CD14-positive monocyte (primary cell): ENCODE measurements at regions not wholly inside any gene's neighbourhood (a gene's known extent, or its start where the extent isn't known, plus 50 kb on each side); places are given as distances from the start of the nearest gene placed in this dataset.

Experiments
- DNase-seq, 3 donors: peaks; one replicate each; pipeline ENCODE4 v3.0.0-alpha.2; 2011 to 2022
- H2AFZ ChIP-seq: 2 replicates; pipeline ENCODE4 v1.6.0; 2012; ENCODE audit warnings: mild to moderate bottlenecking, low read depth, low read length, inconsistent platforms; ENCODE audit not compliant: insufficient read depth, poor library complexity, severe bottlenecking
- H3K27ac ChIP-seq, 2 donors: 1 replicate in 1 of 2; 2 replicates in 1 of 2; pipeline ENCODE4 v1.5.1; 2012 to 2013; ENCODE audit warnings: low read length in 2 of 2, control low read depth in 1 of 2, inconsistent platforms in 1 of 2, low read depth in 1 of 2, mild to moderate bottlenecking in 1 of 2
- H3K27me3 ChIP-seq, 2 donors: one replicate each; pipeline versions ENCODE4 v1.6.0 to v1.6.1; 2011 to 2013; ENCODE audit warnings: low read length in 2 of 2; ENCODE audit not compliant: control insufficient read depth in 2 of 2, insufficient read depth in 2 of 2
- H3K36me3 ChIP-seq, 2 donors: replicated peaks in 1 of 2; 1 replicate in 1 of 2; 2 replicates in 1 of 2; pipeline versions ENCODE4 v1.5.1 to v1.6.1; 2012 to 2013; ENCODE audit warnings: low read length in 2 of 2, control low read depth in 1 of 2, inconsistent platforms in 1 of 2, mild to moderate bottlenecking in 1 of 2; ENCODE audit not compliant: insufficient read depth in 2 of 2, control insufficient read depth in 1 of 2
- H3K4me1 ChIP-seq, 2 donors: 1 replicate in 1 of 2; 2 replicates in 1 of 2; pipeline versions ENCODE4 v1.5.1 to v1.6.1; 2012 to 2013; ENCODE audit warnings: low read length in 2 of 2, control low read depth in 1 of 2, inconsistent platforms in 1 of 2, mild to moderate bottlenecking in 1 of 2, moderate library complexity in 1 of 2; ENCODE audit not compliant: insufficient read depth in 2 of 2, control insufficient read depth in 1 of 2
- H3K4me2 ChIP-seq: replicated peaks from 2 replicates; pipeline ENCODE3; 2012; ENCODE audit warnings: low read length, moderate library complexity, mild to moderate bottlenecking; ENCODE audit not compliant: poor library complexity, severe bottlenecking; ENCODE audit errors: extremely low read depth
- H3K4me3 ChIP-seq, 3 experiments: fragments of 200-600 bp in 1 of 3; sonication (generic) in 1 of 3; replicated peaks in 1 of 3; 1 replicate in 2 of 3; 2 replicates in 1 of 3; pipeline ENCODE4 v1.5.1; 2011 to 2013; ENCODE audit warnings: low read length in 3 of 3, mild to moderate bottlenecking in 3 of 3, control low read depth in 2 of 3, low read depth in 2 of 3, inconsistent platforms in 1 of 3, moderate library complexity in 1 of 3
- H3K79me2 ChIP-seq: 2 replicates; pipeline ENCODE4 v1.6.0; 2012; ENCODE audit warnings: mild to moderate bottlenecking, control low read depth, inconsistent platforms, low read length, moderate library complexity; ENCODE audit not compliant: insufficient read depth
- H3K9ac ChIP-seq: 2 replicates; pipeline ENCODE4 v1.6.0; 2017; ENCODE audit warnings: low read length, mild to moderate bottlenecking; ENCODE audit not compliant: insufficient read depth, poor library complexity, severe bottlenecking
- H3K9me3 ChIP-seq, 2 donors: replicated peaks in 1 of 2; 1 replicate in 1 of 2; 2 replicates in 1 of 2; pipeline versions ENCODE4 v1.5.1 to v1.6.1; 2012 to 2013; ENCODE audit warnings: low read length in 2 of 2, control low read depth in 1 of 2; ENCODE audit not compliant: control insufficient read depth in 1 of 2, insufficient read depth in 1 of 2
- H4K20me1 ChIP-seq: 2 replicates; pipeline ENCODE4 v1.6.0; 2012; ENCODE audit warnings: mild to moderate bottlenecking, low read length, control low read depth, moderate library complexity; ENCODE audit not compliant: insufficient read depth
- H3K27ac Mint-ChIP-seq, 7 donors: one replicate each; pipeline ENCODE4 v1.8.0; 2020; ENCODE audit warnings: mild to moderate bottlenecking in 7 of 7, mixed read lengths in 7 of 7, moderate library complexity in 6 of 7, inconsistent platforms in 2 of 7
- H3K27me3 Mint-ChIP-seq, 3 donors: one replicate each; pipeline ENCODE4 v1.8.0; 2021 to 2022; ENCODE audit warnings: low read depth in 3 of 3, mild to moderate bottlenecking in 3 of 3, mixed read lengths in 3 of 3, moderate library complexity in 3 of 3, inconsistent platforms in 1 of 3
- H3K36me3 Mint-ChIP-seq, 2 donors: one replicate each; pipeline ENCODE4 v1.8.0; 2020; ENCODE audit warnings: mixed read lengths in 2 of 2, inconsistent platforms in 1 of 2, mild to moderate bottlenecking in 1 of 2
- H3K4me1 Mint-ChIP-seq: one replicate; pipeline ENCODE4 v1.8.0; 2020; ENCODE audit warnings: mild to moderate bottlenecking, mixed read lengths
- H3K4me3 Mint-ChIP-seq, 2 donors: one replicate each; pipeline ENCODE4 v1.8.0; 2020; ENCODE audit warnings: mild to moderate bottlenecking in 2 of 2, mixed read lengths in 2 of 2, moderate library complexity in 1 of 2
- H3K9me3 Mint-ChIP-seq, 7 donors: one replicate each; pipeline ENCODE4 v1.8.0; 2020 to 2022; ENCODE audit warnings: mixed read lengths in 7 of 7, mild to moderate bottlenecking in 6 of 7, moderate library complexity in 6 of 7, inconsistent platforms in 2 of 7
- WGBS: methylation state at CpG from one replicate; pipeline ENCODE4 v1.1.5; 2013; ENCODE audit warnings: missing lambda C conversion rate; ENCODE audit not compliant: insufficient coverage; 5-methylcytosine and 5-hydroxymethylcytosine counted together
- intact Hi-C, 2 donors: fragments of 100-400 bp; cut with micrococcal nuclease; formaldehyde crosslinking; loops; one replicate each; pipeline versions ENCODE4 v1.15.0 to v1.15.1; 2023
- TF ChIP-seq, protein P1 (sequence below): fragments of 200-600 bp; IDR thresholded peaks from one replicate; pipeline ENCODE4 v1.8.0; 2022; ENCODE audit warnings: antibody characterized with exemption, mild to moderate bottlenecking

DNA sequence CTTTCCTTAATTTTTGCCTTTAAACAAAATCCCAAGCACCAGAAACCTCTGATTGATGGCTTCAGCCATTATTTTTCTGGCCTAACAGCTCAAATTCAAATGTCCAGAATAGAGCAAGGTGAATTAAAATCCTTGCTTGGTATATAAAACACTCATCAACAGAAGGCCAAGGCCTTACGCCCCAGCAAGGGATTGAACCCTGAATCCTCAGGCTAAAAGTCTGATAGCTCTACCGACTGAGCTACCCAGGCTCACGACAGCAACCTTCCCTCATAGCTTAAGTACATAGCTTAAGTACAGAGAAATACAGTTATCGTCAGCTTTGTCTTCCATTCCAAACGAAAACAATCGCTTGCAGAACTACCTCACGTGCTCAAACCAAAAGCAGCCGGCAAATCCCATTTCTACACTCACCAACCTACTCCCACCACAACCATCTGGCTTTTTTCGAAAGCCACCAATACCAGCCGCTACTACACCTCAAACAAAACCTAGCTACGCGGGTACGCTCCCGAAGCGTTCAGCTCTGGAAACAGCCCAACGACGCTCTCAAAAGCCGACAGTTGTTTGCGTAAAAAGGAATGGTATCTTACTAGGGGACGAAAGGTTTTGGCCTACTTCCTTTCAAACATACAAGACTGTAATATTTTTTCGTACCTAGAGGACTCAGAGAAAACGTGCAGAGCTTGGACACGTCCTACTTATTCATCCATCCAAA is 167.5 kb downstream of the GPX5 start:
- Histone ChIP-seq H3K4me2 (no peak overlapping the region), H4K20me1 (no peaks in the 10 kb centered on the region), H2AFZ (no peak overlapping the region), H3K9ac (no peak overlapping the region), H3K9me3 (peaks cover 4 to 42% of the 10 kb centered on the region in 2 donors), H3K4me3 (no peak overlapping the region), H3K27me3 (peaks cover 58 to 64% of the 10 kb centered on the region in 2 donors), H3K27ac (no peak overlapping the region), H3K4me1 (no peaks in the 10 kb centered on the region), H3K36me3 (no peaks in the 10 kb centered on the region), H3K79me2 (no peaks in the 10 kb centered on the region)
- TF ChIP-seq, protein P1, sequence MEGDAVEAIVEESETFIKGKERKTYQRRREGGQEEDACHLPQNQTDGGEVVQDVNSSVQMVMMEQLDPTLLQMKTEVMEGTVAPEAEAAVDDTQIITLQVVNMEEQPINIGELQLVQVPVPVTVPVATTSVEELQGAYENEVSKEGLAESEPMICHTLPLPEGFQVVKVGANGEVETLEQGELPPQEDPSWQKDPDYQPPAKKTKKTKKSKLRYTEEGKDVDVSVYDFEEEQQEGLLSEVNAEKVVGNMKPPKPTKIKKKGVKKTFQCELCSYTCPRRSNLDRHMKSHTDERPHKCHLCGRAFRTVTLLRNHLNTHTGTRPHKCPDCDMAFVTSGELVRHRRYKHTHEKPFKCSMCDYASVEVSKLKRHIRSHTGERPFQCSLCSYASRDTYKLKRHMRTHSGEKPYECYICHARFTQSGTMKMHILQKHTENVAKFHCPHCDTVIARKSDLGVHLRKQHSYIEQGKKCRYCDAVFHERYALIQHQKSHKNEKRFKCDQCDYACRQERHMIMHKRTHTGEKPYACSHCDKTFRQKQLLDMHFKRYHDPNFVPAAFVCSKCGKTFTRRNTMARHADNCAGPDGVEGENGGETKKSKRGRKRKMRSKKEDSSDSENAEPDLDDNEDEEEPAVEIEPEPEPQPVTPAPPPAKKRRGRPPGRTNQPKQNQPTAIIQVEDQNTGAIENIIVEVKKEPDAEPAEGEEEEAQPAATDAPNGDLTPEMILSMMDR: no peak
- Mint-ChIP-seq H3K27me3 (peaks cover 71 to 78% (median 71%) of the 10 kb centered on the region in 3 donors), H3K36me3 (peaks cover 0 to 7% of the 10 kb centered on the region in 2 donors), H3K9me3 (peaks cover 0 to 45% (median 28%) of the 10 kb centered on the region in 7 donors), H3K27ac (no peak overlapping the region), H3K4me3 (peak overlapping the region in 1 of 2 donors; percentile 75), H3K4me1 (no peaks in the 10 kb centered on the region)
- intact Hi-C loops: no loop called here
- 21% methylated on average over 11 of the region's 23 CpGs for WGBS
- DNase-seq: no peak

DNA sequence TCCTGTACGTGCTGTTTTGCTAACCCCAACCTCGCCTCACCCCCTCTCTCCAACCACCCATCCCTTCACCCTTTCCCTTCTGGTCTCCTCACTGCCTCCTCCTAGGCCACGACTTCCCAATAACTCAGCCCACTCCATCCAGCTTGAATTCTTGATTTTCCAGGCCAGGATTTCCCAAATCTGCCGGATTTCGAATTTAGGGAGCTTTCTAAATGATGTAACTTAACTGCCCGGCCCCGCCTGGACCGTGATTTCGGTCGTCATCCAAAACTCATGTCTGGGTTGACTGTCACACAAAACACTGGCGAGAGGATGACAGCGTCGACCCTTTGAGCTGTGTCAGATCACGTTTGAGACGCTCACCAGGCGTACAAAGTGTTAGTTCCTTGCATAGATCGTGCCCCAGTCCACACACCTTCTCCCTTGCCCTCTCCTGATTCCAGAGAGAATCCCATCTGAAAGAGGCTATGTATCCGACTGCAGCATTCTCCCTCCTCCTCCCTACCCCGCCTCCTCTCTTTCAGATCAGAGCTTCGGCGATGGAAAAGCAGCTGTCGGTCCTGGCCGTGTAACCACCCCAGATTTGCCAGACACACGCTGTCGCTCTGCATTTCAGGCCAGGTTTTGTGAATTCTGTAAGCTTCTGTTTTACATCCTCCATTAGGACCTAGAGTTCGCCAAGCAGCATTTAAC is 168.2 kb downstream of the GPX5 start:
- H3K9me3 ChIP-seq: peaks cover 4 to 42% of the 10 kb centered on the region in 2 donors
- TF ChIP-seq, protein P1: no peak
- Mint-ChIP-seq H3K36me3 (peaks cover 0 to 7% of the 10 kb centered on the region in 2 donors), H3K9me3 (peaks cover 0 to 45% (median 28%) of the 10 kb centered on the region in 7 donors), H3K27ac (no peak overlapping the region), H3K4me3 (peak overlapping the region in 1 of 2 donors; percentile 75), H3K4me1 (no peaks in the 10 kb centered on the region), H3K27me3 (peaks cover 69 to 80% (median 71%) of the 10 kb centered on the region in 3 donors)
- H3K9ac ChIP-seq: no peak overlapping the region
- no peak overlapping the region for H3K4me3 ChIP-seq
- H3K27me3 ChIP-seq: peaks cover 60 to 67% of the 10 kb centered on the region in 2 donors
- H3K36me3 ChIP-seq: no peaks in the 10 kb centered on the region
- no peak overlapping the region for H3K27ac ChIP-seq
- no peak for DNase-seq
- no peaks in the 10 kb centered on the region for H4K20me1 ChIP-seq
- no peaks in the 10 kb centered on the region for H3K79me2 ChIP-seq
- 11% methylated on average over 24 of the region's 26 CpGs for WGBS
- H2AFZ ChIP-seq: no peak overlapping the region
- intact Hi-C loops: no loop called here
- no peaks in the 10 kb centered on the region for H3K4me1 ChIP-seq
- H3K4me2 ChIP-seq: no peak overlapping the region
